ENCODE measurements at regions not wholly inside any gene's neighbourhood (a gene's known extent, or its start where the extent isn't known, plus 50 kb on each side); places are given as distances from the start of the nearest gene placed in this dataset.

DNA sequence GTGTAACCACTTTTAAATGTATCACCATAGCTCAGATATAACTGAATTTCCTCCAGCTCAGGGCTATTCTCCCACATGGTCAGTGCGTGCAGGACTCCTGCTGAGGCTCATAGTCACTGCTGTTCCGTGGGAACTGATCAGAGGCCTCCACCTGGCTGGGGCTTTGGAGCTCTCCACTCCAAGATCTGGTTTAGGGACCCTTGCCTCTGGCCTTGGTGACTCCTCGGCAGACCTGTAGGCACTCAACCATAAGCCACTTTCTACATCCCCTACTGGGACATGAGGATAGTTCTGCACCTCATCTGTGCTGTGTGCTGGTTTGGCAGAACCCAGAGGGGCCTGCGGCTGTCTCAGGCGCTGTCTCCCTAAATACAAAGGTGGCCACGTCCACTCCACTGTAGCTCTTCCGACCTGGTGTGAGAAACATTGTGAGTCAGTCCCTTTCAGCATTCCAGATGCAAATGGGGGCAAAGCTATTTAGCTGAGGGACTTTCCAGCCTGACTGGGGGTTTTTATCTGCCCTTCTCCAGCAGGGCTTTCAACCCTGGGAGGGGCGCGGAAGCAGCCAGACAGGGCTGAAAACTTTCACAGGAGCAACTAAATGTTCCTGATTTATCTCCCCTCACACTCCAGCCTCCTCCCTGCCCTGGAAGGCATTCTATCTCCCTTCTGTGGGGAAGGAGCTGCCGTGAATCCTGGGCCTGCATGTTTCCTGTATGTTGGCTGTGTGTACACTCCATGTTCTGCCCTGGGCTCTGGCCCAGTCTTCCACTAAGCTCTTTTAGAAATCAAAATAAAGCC lies 218.3 kb upstream of the DAAM1 start:
- no peak overlapping the region for H3K4me3 ChIP-seq (ENCODE audit: control insufficient read depth, low read depth, low read length)
- no peak for TF ChIP-seq CTCF (IDR thresholded peaks at IDR 0.05; ENCODE audit: control insufficient read depth, insufficient read depth, low read depth, low read length, missing control alignments)
- DNase-seq (ENCODE audit: low read depth): no peak

DNA sequence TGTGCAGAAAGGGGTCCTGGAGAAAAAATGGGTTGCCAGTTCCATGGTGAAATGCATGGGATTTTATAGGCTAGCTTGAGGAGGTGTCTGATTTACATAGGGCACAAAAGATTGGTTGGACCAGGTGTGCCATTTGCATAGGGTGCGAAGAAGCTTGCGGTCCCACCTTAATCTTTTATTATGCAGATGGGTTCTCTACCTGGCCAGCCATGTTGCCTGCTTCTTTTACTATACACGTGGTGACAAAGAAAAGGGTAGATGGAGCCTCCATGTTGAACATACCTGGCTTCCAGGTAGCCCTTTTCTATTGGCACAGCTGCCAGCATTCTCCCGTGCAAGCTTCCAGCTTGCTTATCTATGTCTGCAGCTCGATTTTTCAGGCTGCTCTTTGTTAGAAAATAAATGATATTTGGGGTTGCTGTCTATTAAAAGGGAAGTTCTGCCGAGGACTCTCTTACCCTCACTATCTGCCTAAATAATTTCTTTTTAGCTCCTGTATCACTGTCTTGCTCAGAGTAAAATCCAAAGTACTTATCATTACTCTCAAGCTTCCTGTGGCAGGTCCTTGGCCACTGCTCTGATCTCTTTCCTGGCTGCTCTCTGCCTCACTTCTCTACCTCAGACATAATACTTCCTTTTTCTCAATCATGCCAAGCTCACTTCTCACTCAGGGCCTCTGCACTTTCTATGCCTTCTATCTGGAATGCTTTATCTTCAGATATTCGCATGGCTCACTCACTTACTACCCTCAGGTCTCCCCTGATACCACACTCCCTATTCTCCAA lies 216.0 kb upstream of the DAAM1 start:
- DNase-seq (ENCODE audit: low read depth): no peak
- H3K4me3 ChIP-seq (ENCODE audit: control insufficient read depth, low read depth, low read length): no peak overlapping the region
- TF ChIP-seq CTCF (IDR thresholded peaks at IDR 0.05; ENCODE audit: control insufficient read depth, insufficient read depth, low read depth, low read length, missing control alignments): no peak

- DNase-seq (ENCODE audit: low read depth): no peak
- no peak overlapping the region for H3K4me3 ChIP-seq (ENCODE audit: control insufficient read depth, low read depth, low read length)
- TF ChIP-seq CTCF (IDR thresholded peaks at IDR 0.05; ENCODE audit: control insufficient read depth, insufficient read depth, low read depth, low read length, missing control alignments): no peak
Observed at GRCh38 chr14:58977366-58977765, 211.1 kb upstream of the DAAM1 start.

- no peak for TF ChIP-seq CTCF (IDR thresholded peaks at IDR 0.05; ENCODE audit: control insufficient read depth, insufficient read depth, low read depth, low read length, missing control alignments)
- DNase-seq (ENCODE audit: low read depth): peak; percentile 43
- no peak overlapping the region for H3K4me3 ChIP-seq (ENCODE audit: control insufficient read depth, low read depth, low read length)
Observed at GRCh38 chr14:58978343-58978742, 210.1 kb upstream of the DAAM1 start.

GRCh38 chr14:58979325-58979724 lies 209.1 kb upstream of the DAAM1 start:
- no peak for TF ChIP-seq CTCF (IDR thresholded peaks at IDR 0.05; ENCODE audit: control insufficient read depth, insufficient read depth, low read depth, low read length, missing control alignments)
- no peak for DNase-seq (ENCODE audit: low read depth)
- H3K4me3 ChIP-seq (ENCODE audit: control insufficient read depth, low read depth, low read length): no peak overlapping the region

DNA sequence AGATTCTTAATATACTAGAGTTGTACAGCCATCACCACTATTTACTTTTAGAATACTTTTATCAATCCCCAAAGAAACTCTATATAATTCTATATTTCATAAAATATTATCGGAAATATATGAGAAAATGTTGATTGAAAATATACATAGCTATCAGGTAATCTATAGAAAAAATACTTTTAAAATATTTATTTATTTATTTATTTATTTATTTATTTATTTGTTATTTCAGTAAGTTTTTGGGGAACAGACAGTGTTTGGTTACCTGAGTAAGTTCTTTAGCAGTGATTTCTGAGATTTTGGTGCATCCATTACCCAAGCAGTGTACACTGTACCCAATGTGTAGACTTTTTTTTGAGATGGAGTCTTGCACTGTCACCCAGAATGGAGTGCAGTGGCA lies 206.6 kb upstream of the DAAM1 start:
- no peak for TF ChIP-seq CTCF (IDR thresholded peaks at IDR 0.05; ENCODE audit: control insufficient read depth, insufficient read depth, low read depth, low read length, missing control alignments)
- DNase-seq (ENCODE audit: low read depth): no peak
- H3K4me3 ChIP-seq (ENCODE audit: control insufficient read depth, low read depth, low read length): no peak overlapping the region
